Mammary epithelial cell (primary cell): ENCODE measurements at regions not wholly inside any gene's neighbourhood (a gene's known extent, or its start where the extent isn't known, plus 50 kb on each side); places are given as distances from the start of the nearest gene placed in this dataset.

Experiments used
- CTCF ChIP-seq, 2 donors: IDR thresholded peaks in 1 of 2; conservative IDR thresholded peaks in 1 of 2; 2 replicates each; pipeline ENCODE4 v1.5.1; 2011 to 2012; ENCODE audit warnings: inconsistent platforms in 2 of 2, low read length in 2 of 2, mild to moderate bottlenecking in 2 of 2, control low read depth in 1 of 2, low read depth in 1 of 2; ENCODE audit not compliant: insufficient read depth in 1 of 2; ENCODE audit errors: extremely low read depth in 1 of 2
- EZH2 ChIP-seq: IDR thresholded peaks from 2 replicates; pipeline ENCODE4 v1.6.1; 2012; ENCODE audit warnings: low read length, inconsistent platforms, borderline replicate concordance

- TF ChIP-seq CTCF (conservative IDR thresholded peaks at IDR 0.05 in 1 of 2, IDR thresholded peaks at IDR 0.05 in 1 of 2; ENCODE audit: extremely low read depth in 1 of 2, insufficient read depth in 1 of 2, low read depth in 1 of 2, low read length in 2 of 2) = no peak
- TF ChIP-seq EZH2 = no peak
Measured at GRCh38 chr1:34591751-34592629, 162.9 kb upstream of the GJB5 start.
